Trophoblast cell (in vitro differentiated cells and primary cell): ENCODE measurements at regions not wholly inside any gene's neighbourhood (a gene's known extent, or its start where the extent isn't known, plus 50 kb on each side); places are given as distances from the start of the nearest gene placed in this dataset.

Experiments
- DNase-seq, 2 donors: peaks; one replicate each; pipeline ENCODE4 v3.0.0-alpha.2; 2016
- H2AFZ ChIP-seq: 2 replicates; pipeline ENCODE4 v1.6.1; 2013; ENCODE audit warnings: low read length, moderate library complexity, mild to moderate bottlenecking; ENCODE audit not compliant: insufficient read depth, poor library complexity
- H2AK5ac ChIP-seq: 2 replicates; pipeline ENCODE4 v1.6.1; 2013; ENCODE audit warnings: mild to moderate bottlenecking, low read length
- H2BK120ac ChIP-seq: 2 replicates; pipeline ENCODE4 v1.6.1; 2013; ENCODE audit warnings: low read length, mild to moderate bottlenecking, moderate library complexity; ENCODE audit not compliant: insufficient read depth, poor library complexity
- H2BK12ac ChIP-seq: 2 replicates; pipeline ENCODE4 v1.6.1; 2013; ENCODE audit warnings: mild to moderate bottlenecking, low read length, moderate library complexity
- H2BK5ac ChIP-seq: 2 replicates; pipeline ENCODE4 v1.6.1; 2013; ENCODE audit warnings: low read length, low read depth, moderate library complexity, mild to moderate bottlenecking; ENCODE audit not compliant: poor library complexity
- H3K14ac ChIP-seq: 2 replicates; pipeline ENCODE4 v1.6.1; 2013; ENCODE audit warnings: mild to moderate bottlenecking, low read length
- H3K18ac ChIP-seq: 2 replicates; pipeline ENCODE4 v1.6.1; 2013; ENCODE audit warnings: mild to moderate bottlenecking, low read length
- H3K23ac ChIP-seq: 2 replicates; pipeline ENCODE4 v1.6.1; 2013; ENCODE audit warnings: low read length
- H3K27ac ChIP-seq: 2 replicates; pipeline ENCODE4 v1.5.1; 2013; ENCODE audit warnings: low read depth, mild to moderate bottlenecking, inconsistent platforms, low read length, moderate library complexity
- H3K27me3 ChIP-seq: 2 replicates; pipeline ENCODE4 v1.6.1; 2013; ENCODE audit warnings: inconsistent platforms, mild to moderate bottlenecking, low read length, moderate library complexity; ENCODE audit not compliant: insufficient read depth
- H3K36me3 ChIP-seq, 2 experiments: 1 replicate in 1 of 2; 2 replicates in 1 of 2; pipeline ENCODE4 v1.6.1; 2013; ENCODE audit warnings: low read length in 2 of 2, mild to moderate bottlenecking in 2 of 2, moderate library complexity in 1 of 2; ENCODE audit not compliant: insufficient read depth in 2 of 2, control insufficient read depth in 1 of 2
- H3K4ac ChIP-seq: 2 replicates; pipeline ENCODE4 v1.6.1; 2013; ENCODE audit warnings: low read depth, mild to moderate bottlenecking, low read length, moderate library complexity
- H3K4me1 ChIP-seq, 2 experiments: 1 replicate in 1 of 2; 2 replicates in 1 of 2; pipeline ENCODE4 v1.6.1; 2013; ENCODE audit warnings: low read length in 2 of 2, mild to moderate bottlenecking in 2 of 2, moderate library complexity in 1 of 2; ENCODE audit not compliant: insufficient read depth in 2 of 2, control insufficient read depth in 1 of 2
- H3K4me2 ChIP-seq: 2 replicates; pipeline ENCODE4 v1.6.1; 2013; ENCODE audit warnings: inconsistent platforms, mild to moderate bottlenecking, low read length, moderate library complexity
- H3K4me3 ChIP-seq: 2 replicates; pipeline ENCODE4 v1.5.1; 2013; ENCODE audit warnings: mild to moderate bottlenecking, low read depth, low read length, inconsistent platforms
- H3K79me1 ChIP-seq: one replicate; pipeline ENCODE4 v1.6.1; 2013; ENCODE audit warnings: low read length
- H3K79me2 ChIP-seq: 2 replicates; pipeline ENCODE4 v1.6.1; 2013; ENCODE audit warnings: low read length, mild to moderate bottlenecking; ENCODE audit not compliant: control insufficient read depth, insufficient read depth, poor library complexity
- H3K9ac ChIP-seq: 2 replicates; pipeline ENCODE4 v1.6.1; 2013; ENCODE audit warnings: mild to moderate bottlenecking, low read length
- H3K9me3 ChIP-seq: 2 replicates; pipeline ENCODE4 v1.6.1; 2013; ENCODE audit warnings: low read depth, mild to moderate bottlenecking, control low read depth, inconsistent platforms, low read length; ENCODE audit not compliant: insufficient read depth
- H4K12ac ChIP-seq: 2 replicates; pipeline ENCODE4 v1.6.1; 2013; ENCODE audit warnings: low read depth, mild to moderate bottlenecking, low read length, moderate library complexity
- H4K8ac ChIP-seq: 2 replicates; pipeline ENCODE4 v1.6.1; 2013; ENCODE audit warnings: low read depth, mild to moderate bottlenecking, low read length, moderate library complexity
- H4K91ac ChIP-seq: one replicate; pipeline ENCODE4 v1.6.1; 2013; ENCODE audit warnings: low read depth, mild to moderate bottlenecking, low read length, moderate library complexity
- WGBS: extraction: QIAGEN DNeasy Blood & Tissue Kit; methylation state at CpG from one replicate; pipeline ENCODE4 v1.1.7; 2013; ENCODE audit warnings: missing lambda C conversion rate; ENCODE audit not compliant: insufficient read length, insufficient coverage; ENCODE audit errors: extremely low coverage; 5-methylcytosine and 5-hydroxymethylcytosine counted together

DNA sequence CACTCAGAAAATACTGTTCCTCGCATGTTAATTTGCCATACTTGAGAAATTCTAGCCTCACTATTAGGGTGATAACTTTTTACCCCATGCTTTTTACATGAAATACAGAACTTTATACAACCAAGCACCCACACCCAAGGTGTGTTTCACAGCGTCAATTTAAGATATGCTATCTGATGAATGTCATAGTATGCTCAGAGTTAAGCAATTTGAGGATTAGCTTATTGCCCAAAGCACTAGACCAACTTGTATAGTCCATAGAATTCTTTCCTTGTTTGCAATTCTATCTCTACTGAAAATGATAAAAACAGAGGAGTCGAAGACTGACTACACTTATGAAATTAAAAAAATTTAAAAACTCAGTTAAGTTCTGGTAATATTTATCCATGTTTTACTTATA lies 82.1 kb upstream of the CARMIL1 start:
- Histone ChIP-seq H3K18ac (no peak overlapping the region), H3K79me2 (no peaks in the 10 kb centered on the region), H3K4me1 (peaks cover 0 to 8% of the 10 kb centered on the region in 2 experiments), H3K4me3 (no peak overlapping the region), H2AFZ (no peak overlapping the region), H3K23ac (no peak overlapping the region), H3K14ac (no peak overlapping the region), H3K79me1 (no peaks in the 10 kb centered on the region), H3K4ac (no peak overlapping the region), H3K27me3 (no peaks in the 10 kb centered on the region), H2AK5ac (no peak overlapping the region), H4K8ac (no peak overlapping the region), H3K9ac (no peak overlapping the region), H3K9me3 (no peaks in the 10 kb centered on the region), H3K36me3 (no peaks in the 10 kb centered on the region), H4K12ac (no peak overlapping the region), H3K4me2 (no peak overlapping the region), H2BK5ac (no peak overlapping the region), H3K27ac (no peak overlapping the region), H2BK120ac (no peak overlapping the region), H4K91ac (no peak overlapping the region), H2BK12ac (no peak overlapping the region)
- no CpG with 5 or more reads among the region's 3 CpGs for WGBS
- DNase-seq: peak in 1 of 2 donors; percentile 63

DNA sequence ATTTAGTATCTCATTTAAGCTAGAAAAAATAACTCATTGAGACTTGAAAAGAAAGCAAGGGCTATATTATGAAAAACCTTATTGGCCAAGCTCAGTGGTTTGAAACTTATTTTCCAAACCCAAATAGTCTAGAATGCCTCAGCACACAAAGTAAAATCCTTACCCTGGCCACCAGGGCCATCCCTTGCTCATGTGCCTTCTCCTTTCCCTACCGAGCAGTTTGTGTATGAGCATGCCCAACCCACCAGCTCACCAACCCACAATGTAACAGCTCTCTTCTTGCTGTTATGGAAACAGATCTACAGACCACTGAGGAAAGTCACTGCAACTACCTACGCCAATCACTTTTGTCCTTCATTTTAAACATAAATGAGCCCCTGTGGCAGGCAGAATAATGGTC lies 79.6 kb upstream of the CARMIL1 start:
- Histone ChIP-seq H3K9ac (no peak overlapping the region), H3K4me2 (no peak overlapping the region), H2AK5ac (no peak overlapping the region), H3K79me2 (no peaks in the 10 kb centered on the region), H3K9me3 (no peaks in the 10 kb centered on the region), H3K27me3 (no peaks in the 10 kb centered on the region), H2BK120ac (no peak overlapping the region), H3K4me1 (peaks cover 0 to 2% of the 10 kb centered on the region in 2 experiments), H3K14ac (no peak overlapping the region), H3K36me3 (no peaks in the 10 kb centered on the region), H3K23ac (no peak overlapping the region), H3K79me1 (no peaks in the 10 kb centered on the region), H3K4ac (no peak overlapping the region), H2BK5ac (no peak overlapping the region), H4K91ac (no peak overlapping the region), H2BK12ac (no peak overlapping the region), H4K12ac (no peak overlapping the region), H3K4me3 (no peak overlapping the region), H4K8ac (no peak overlapping the region), H3K18ac (no peak overlapping the region), H2AFZ (no peak overlapping the region), H3K27ac (no peak overlapping the region)
- no CpG with 5 or more reads among the region's 2 CpGs for WGBS
- no peak for DNase-seq

DNA sequence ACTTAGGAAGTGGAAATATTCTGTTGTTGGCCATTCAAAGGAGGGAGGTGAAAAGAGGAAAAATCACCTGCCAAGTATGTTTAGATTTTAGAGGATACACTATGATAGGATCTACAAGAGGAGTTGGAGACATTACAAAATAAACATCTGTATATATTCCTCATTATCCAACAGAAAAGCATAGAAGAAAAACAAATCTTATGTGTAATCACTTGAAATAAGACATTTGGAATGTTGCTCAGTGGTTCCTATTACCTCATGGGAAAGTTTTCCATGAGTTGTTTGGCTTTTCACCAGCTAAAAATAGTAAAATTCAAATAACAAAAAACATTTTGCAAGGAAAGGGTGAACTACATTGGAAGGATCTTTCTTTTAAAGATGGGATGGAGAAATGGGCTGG lies 76.7 kb upstream of the CARMIL1 start:
- no peak overlapping the region for H4K12ac ChIP-seq
- H3K9me3 ChIP-seq: no peaks in the 10 kb centered on the region
- H3K9ac ChIP-seq: no peak overlapping the region
- no peak overlapping the region for H2AFZ ChIP-seq
- H3K4me2 ChIP-seq: no peak overlapping the region
- no peak overlapping the region for H2BK120ac ChIP-seq
- no peak overlapping the region for H3K4me3 ChIP-seq
- no peak overlapping the region for H2AK5ac ChIP-seq
- H3K23ac ChIP-seq: no peak overlapping the region
- H3K18ac ChIP-seq: no peak overlapping the region
- no peaks in the 10 kb centered on the region for H3K79me1 ChIP-seq
- no peaks in the 10 kb centered on the region for H3K27me3 ChIP-seq
- no peak overlapping the region for H3K27ac ChIP-seq
- no peak overlapping the region for H4K8ac ChIP-seq
- DNase-seq: no peak
- no peak overlapping the region for H4K91ac ChIP-seq
- H3K79me2 ChIP-seq: no peaks in the 10 kb centered on the region
- no peak overlapping the region for H3K14ac ChIP-seq
- no peak overlapping the region for H2BK5ac ChIP-seq
- H3K4ac ChIP-seq: no peak overlapping the region
- H2BK12ac ChIP-seq: no peak overlapping the region
- peaks cover 2 to 5% of the 10 kb centered on the region in 2 experiments for H3K4me1 ChIP-seq
- H3K36me3 ChIP-seq: no peaks in the 10 kb centered on the region

DNA sequence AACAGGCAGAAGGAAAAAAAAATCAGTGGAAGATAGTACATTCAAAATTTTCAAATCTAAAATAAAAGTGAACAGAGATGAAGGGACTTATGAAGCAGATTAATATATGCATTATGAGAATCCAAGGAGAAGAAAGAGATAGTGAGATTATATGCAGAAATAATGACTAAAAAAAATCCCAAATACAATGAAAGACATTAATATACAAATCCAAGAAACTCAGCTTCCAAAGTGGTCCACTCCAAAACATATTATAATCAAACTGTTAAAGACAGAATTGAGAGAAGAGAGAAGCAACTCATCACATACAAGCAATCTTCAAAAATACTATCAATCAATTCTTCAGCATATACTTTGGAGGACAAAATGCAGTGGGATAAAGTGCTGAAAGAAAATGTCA lies 73.5 kb upstream of the CARMIL1 start:
- no peak for DNase-seq
- H3K9me3 ChIP-seq: no peaks in the 10 kb centered on the region
- no peaks in the 10 kb centered on the region for H3K36me3 ChIP-seq
- H2AK5ac ChIP-seq: no peak overlapping the region
- H2BK5ac ChIP-seq: no peak overlapping the region
- H3K4me2 ChIP-seq: no peak overlapping the region
- H3K14ac ChIP-seq: no peak overlapping the region
- no peak overlapping the region for H4K8ac ChIP-seq
- H2BK12ac ChIP-seq: no peak overlapping the region
- H3K18ac ChIP-seq: no peak overlapping the region
- no peak overlapping the region for H3K4ac ChIP-seq
- H3K4me3 ChIP-seq: no peak overlapping the region
- H2BK120ac ChIP-seq: no peak overlapping the region
- H4K91ac ChIP-seq: no peak overlapping the region
- H3K9ac ChIP-seq: no peak overlapping the region
- no peak overlapping the region for H4K12ac ChIP-seq
- H2AFZ ChIP-seq: no peak overlapping the region
- no peak overlapping the region for H3K23ac ChIP-seq
- no peaks in the 10 kb centered on the region for H3K79me1 ChIP-seq
- no peak overlapping the region for H3K27ac ChIP-seq
- H3K4me1 ChIP-seq: peaks cover 0 to 6% of the 10 kb centered on the region in 2 experiments
- no peaks in the 10 kb centered on the region for H3K27me3 ChIP-seq
- no peaks in the 10 kb centered on the region for H3K79me2 ChIP-seq
